Stomach smooth muscle (tissue), 2 donors: ENCODE measurements at regions not wholly inside any gene's neighbourhood (a gene's known extent, or its start where the extent isn't known, plus 50 kb on each side); places are given as distances from the start of the nearest gene placed in this dataset.

Experiments used
- H3K27ac ChIP-seq: one replicate; pipeline ENCODE4 v1.7.0; 2013; ENCODE audit warnings: mild to moderate bottlenecking, low read length, inconsistent platforms
- H3K27me3 ChIP-seq, 2 donors: one replicate each; pipeline ENCODE4 v1.7.0; 2013; ENCODE audit warnings: low read length in 2 of 2; ENCODE audit not compliant: insufficient read depth in 2 of 2, control insufficient read depth in 1 of 2
- H3K36me3 ChIP-seq, 2 donors: one replicate each; pipeline ENCODE4 v1.7.0; 2013; ENCODE audit warnings: low read length in 2 of 2; ENCODE audit not compliant: control insufficient read depth in 2 of 2, insufficient read depth in 2 of 2
- H3K4me1 ChIP-seq: one replicate; pipeline ENCODE4 v1.7.0; 2013; ENCODE audit warnings: low read length; ENCODE audit not compliant: control insufficient read depth, insufficient read depth
- H3K4me3 ChIP-seq, 2 donors: one replicate each; pipeline ENCODE4 v1.7.0; 2013; ENCODE audit warnings: low read length in 2 of 2
- H3K9ac ChIP-seq, 2 donors: one replicate each; pipeline ENCODE4 v1.7.0; 2013; ENCODE audit warnings: low read length in 2 of 2, mild to moderate bottlenecking in 1 of 2
- H3K9me3 ChIP-seq, 2 donors: one replicate each; pipeline ENCODE4 v1.7.0; 2013; ENCODE audit warnings: low read length in 2 of 2; ENCODE audit not compliant: control insufficient read depth in 2 of 2
- donor health status: healthy.
- donor health status: Pancreatic carcinoma.

GRCh38 chr13:29929062-29929847, 78.8 kb upstream of the UBL3 start:
- Histone ChIP-seq H3K4me1 (peaks cover 17% of the 10 kb centered on the region), H3K27me3 (no peaks in the 10 kb centered on the region), H3K9me3 (no peaks in the 10 kb centered on the region), H3K4me3 (no peak overlapping the region), H3K9ac (no peak overlapping the region), H3K27ac (no peak overlapping the region), H3K36me3 (no peaks in the 10 kb centered on the region)

DNA sequence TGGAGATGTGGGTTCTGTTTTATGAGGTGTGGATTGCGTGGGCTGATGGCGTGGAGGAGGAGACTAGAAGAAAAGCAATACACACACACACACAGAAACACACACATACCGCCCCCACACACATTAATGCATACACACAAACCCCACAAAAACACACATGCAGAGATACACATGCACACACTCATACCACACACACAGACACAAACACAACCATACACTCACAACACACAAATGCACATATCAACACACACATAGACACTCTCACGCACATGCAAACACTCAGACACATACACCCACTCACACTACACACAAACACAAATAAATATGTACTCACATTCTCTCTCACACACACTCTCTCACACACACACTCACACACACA, 75.7 kb upstream of the UBL3 start:
- H3K36me3 ChIP-seq: no peaks in the 10 kb centered on the region
- H3K4me3 ChIP-seq: no peak overlapping the region
- H3K9me3 ChIP-seq: no peaks in the 10 kb centered on the region
- peak overlapping the region; percentile 71 for H3K27ac ChIP-seq
- no peaks in the 10 kb centered on the region for H3K27me3 ChIP-seq
- peaks cover 26% of the 10 kb centered on the region for H3K4me1 ChIP-seq
- no peak overlapping the region for H3K9ac ChIP-seq

DNA sequence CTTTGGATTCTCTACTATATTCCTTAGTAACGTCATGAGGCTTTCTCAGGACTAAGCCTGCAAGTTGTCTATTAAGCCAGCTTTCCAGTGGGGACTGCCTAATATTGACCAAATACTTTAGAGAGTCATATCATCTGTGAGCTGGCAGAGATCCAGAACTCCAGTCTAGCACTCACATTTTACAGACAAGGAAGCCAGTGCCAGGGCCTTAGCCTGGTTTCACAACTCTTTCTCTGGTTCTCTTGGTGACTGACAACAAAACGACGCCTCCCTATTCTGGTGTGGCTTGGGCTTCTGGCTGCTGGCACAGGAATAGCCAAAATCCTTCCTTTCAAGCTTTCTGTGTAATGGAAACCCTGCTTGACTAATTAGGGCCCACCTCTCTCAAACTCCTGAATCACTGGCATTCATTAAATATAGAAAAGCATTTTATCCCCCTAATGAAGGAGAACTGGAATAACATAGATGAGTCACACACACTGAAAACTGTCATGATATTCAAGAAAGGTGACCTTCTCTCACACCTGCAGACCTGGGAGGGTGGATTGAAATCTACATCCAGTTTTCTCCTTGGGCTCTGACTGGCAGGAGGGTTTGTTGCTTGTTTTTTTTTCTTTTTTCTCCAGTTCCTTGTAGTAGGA, 75.2 kb upstream of the UBL3 start:
- H3K4me3 ChIP-seq: no peak overlapping the region
- H3K4me1 ChIP-seq: peaks cover 26% of the 10 kb centered on the region
- no peaks in the 10 kb centered on the region for H3K36me3 ChIP-seq
- peak overlapping the region; percentile 71 for H3K27ac ChIP-seq
- no peaks in the 10 kb centered on the region for H3K27me3 ChIP-seq
- no peak overlapping the region for H3K9ac ChIP-seq
- no peaks in the 10 kb centered on the region for H3K9me3 ChIP-seq

- H3K4me3 ChIP-seq: peak overlapping the region in 1 of 2 donors; percentile 22
- no peaks in the 10 kb centered on the region for H3K9me3 ChIP-seq
- peak overlapping the region; percentile 71 for H3K27ac ChIP-seq
- H3K27me3 ChIP-seq: no peaks in the 10 kb centered on the region
- H3K4me1 ChIP-seq: peaks cover 29% of the 10 kb centered on the region
- no peaks in the 10 kb centered on the region for H3K36me3 ChIP-seq
- no peak overlapping the region for H3K9ac ChIP-seq
Observed at GRCh38 chr13:29924482-29925350, 74.3 kb upstream of the UBL3 start.

DNA sequence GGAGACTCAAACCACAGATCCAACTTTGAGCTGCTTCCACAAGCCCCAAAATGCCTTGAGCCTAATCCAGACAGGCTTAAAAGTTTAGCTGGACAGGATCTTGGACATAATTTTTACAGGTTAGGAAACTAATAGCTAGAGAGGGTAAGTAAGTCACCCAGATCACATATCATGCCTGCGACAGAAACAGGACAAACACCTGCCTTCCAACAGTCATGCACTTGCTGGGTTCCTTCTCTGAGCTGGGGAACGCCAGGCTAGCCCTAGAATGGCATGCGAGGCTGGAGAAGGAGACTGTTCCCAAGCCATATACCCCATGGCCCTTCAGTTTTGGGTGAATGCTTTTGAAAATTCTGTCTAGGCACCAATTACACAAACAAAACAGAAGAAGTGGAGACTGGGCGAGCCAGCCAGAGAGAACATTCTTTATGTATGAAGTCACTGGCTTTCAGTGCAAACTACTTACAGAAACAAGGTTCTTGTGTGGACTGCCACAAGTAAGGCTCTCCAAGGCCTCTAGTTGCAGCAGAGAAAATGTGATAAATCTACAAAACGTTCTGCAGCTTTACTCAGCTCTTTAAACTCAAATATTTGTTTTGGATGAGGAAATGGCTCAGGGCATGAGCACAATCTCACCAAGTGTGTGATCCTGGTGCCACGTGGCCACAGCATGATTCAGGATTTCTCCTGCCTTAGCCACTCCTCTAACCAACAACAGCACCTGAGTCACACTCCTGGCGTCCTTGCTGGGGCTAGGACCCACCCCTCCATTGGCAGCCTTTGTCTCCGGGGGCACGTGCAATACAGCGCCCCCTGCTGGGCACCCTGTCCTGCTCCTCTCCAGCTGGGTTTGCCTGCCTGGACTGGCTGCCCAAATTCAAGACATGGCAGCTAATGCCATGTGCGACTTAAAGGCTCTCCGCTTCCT, 73.4 kb upstream of the UBL3 start:
- Histone ChIP-seq H3K4me1 (peaks cover 29% of the 10 kb centered on the region), H3K27ac (peak overlapping the region; percentile 71), H3K9ac (no peak overlapping the region), H3K9me3 (no peaks in the 10 kb centered on the region), H3K27me3 (no peaks in the 10 kb centered on the region), H3K36me3 (no peaks in the 10 kb centered on the region), H3K4me3 (peak overlapping the region in 1 of 2 donors; percentile 22)

- H3K4me1 ChIP-seq: peaks cover 29% of the 10 kb centered on the region
- H3K9ac ChIP-seq: no peak overlapping the region
- no peaks in the 10 kb centered on the region for H3K36me3 ChIP-seq
- no peak overlapping the region for H3K4me3 ChIP-seq
- no peaks in the 10 kb centered on the region for H3K9me3 ChIP-seq
- no peaks in the 10 kb centered on the region for H3K27me3 ChIP-seq
- H3K27ac ChIP-seq: no peak overlapping the region
Observed at GRCh38 chr13:29922896-29923295, 72.5 kb upstream of the UBL3 start.

- Histone ChIP-seq H3K27ac (no peak overlapping the region), H3K27me3 (no peaks in the 10 kb centered on the region), H3K36me3 (no peaks in the 10 kb centered on the region), H3K9ac (no peak overlapping the region), H3K4me1 (peaks cover 29% of the 10 kb centered on the region), H3K4me3 (no peak overlapping the region), H3K9me3 (no peaks in the 10 kb centered on the region)
Observed at GRCh38 chr13:29922281-29922821, 71.9 kb upstream of the UBL3 start.

DNA sequence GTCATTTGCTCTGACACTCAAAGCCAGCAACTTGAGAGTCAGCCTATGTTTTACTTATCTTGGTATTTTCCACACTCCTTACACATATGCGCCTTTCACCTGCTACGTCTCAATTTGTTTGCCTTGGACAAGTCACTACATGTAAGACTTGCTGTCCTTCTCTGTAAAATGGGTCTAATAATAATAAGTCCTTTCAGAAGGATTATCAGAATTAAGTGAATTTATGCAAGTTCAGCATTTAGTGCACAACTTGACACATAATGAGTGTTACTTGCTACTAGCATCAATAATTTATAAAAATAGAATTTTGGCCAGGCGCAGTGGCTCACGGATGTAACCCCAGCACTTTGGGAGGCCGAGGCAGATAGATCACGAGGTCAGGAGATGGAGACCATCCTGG, 71.1 kb upstream of the UBL3 start:
- Histone ChIP-seq H3K36me3 (no peaks in the 10 kb centered on the region), H3K27me3 (no peaks in the 10 kb centered on the region), H3K27ac (no peak overlapping the region), H3K9me3 (no peaks in the 10 kb centered on the region), H3K4me1 (peaks cover 29% of the 10 kb centered on the region), H3K9ac (no peak overlapping the region), H3K4me3 (no peak overlapping the region)

DNA sequence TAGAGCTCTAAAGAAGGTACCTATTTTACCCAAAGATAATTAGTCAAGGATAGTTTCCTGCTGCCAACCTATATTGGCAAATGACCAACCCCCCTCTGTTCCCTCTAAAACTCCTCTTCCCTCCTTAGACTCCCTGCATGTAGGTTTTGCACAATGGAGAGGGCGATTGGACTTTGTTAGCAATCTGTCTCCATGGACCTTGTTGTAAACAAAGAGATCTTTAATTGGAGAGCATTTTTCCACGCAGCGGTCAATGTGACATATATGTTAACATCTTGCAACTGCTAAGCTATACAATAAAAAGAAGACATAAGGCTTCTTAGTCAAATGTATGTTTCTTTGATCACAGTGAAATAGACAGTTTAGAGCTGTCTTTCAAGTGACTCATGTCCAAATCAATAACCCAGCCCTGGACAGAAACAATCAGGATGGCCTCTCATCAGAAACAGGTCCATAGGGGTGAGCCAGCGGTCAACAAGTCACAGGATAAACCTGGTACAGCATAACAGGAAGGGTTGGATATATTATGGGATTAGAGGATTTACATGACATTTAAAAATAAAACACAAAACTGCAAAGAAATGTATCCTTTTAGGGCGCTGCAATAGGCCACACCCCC, 69.7 kb upstream of the UBL3 start:
- Histone ChIP-seq H3K9me3 (no peaks in the 10 kb centered on the region), H3K27me3 (no peaks in the 10 kb centered on the region), H3K4me3 (no peak overlapping the region), H3K9ac (no peak overlapping the region), H3K27ac (no peak overlapping the region), H3K36me3 (no peaks in the 10 kb centered on the region), H3K4me1 (peaks cover 21% of the 10 kb centered on the region)
